ENCODE measurements at regions not wholly inside any gene's neighbourhood (a gene's known extent, or its start where the extent isn't known, plus 50 kb on each side); places are given as distances from the start of the nearest gene placed in this dataset.

DNA sequence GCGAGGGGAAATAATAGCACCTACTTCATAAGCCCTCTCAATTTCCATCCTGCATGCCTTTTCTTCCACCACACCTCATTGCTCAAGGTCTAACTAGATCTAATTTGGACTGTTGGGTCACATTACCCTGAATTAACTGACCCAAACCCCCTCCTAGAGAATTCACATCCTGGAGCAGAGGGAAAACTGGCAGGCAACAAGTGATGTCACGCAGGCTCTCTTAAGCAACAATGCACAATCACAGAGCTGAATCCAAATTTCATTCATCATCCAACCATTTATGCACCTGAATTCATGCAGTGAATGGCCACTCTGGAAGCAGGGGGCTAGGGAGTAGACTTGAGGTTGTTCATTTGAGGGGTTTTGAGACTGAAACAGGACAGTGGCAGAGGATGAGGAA, 107.7 kb upstream of the HUWE1 start:
- ATAC-seq = no peak
- H3K9me3 Mint-ChIP-seq = no peaks in the 10 kb centered on the region

DNA sequence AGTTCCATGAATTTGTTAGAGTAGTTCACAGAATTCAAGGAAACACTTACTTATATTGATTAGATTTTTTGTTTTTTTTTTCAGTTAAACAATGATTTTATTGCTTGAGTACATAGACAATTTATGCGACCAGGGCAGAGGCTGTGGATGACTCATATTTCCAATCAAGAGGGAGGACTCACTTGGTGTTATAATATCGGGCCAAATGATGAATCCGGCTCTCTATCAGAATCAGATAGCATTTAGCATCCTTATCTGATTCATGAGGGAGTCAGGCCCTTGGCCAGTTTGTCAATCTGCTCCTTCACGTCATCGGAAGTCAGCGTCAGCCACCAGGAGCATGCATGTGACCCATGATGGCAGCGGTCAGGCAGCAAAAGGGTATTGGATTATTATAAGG, 82.3 kb upstream of the HUWE1 start:
- Mint-ChIP-seq H3K4me3 (no peak overlapping the region), H3K27ac (no peak overlapping the region), H3K36me3 (ENCODE audit: low read depth) (peaks cover 5% of the 10 kb centered on the region; the same call in 2 of the 3 replicates), H3K27me3 (ENCODE audit: insufficient read depth, low read depth, poor library complexity) (no peaks in the 10 kb centered on the region), H3K4me1 (no peaks in the 10 kb centered on the region), H3K9me3 (peaks cover 13% of the 10 kb centered on the region)
- H3K27me3 ChIP-seq (ENCODE audit: insufficient read depth) = no peaks in the 10 kb centered on the region
- H3K36me3 ChIP-seq (ENCODE audit: insufficient read depth) = no peaks in the 10 kb centered on the region
- ATAC-seq (no peak), DNase-seq (ENCODE audit: low spot score) (no peak)
- no peak overlapping the region for H2AFZ ChIP-seq
- H3F3A ChIP-seq (replicated peaks; ENCODE audit: low read depth) = no peaks in the 10 kb centered on the region
- H3K4me2 ChIP-seq = no peak overlapping the region
- no peaks in the 10 kb centered on the region for H3K4me1 ChIP-seq (ENCODE audit: insufficient read depth)
- H3K9me2 ChIP-seq (ENCODE audit: insufficient read depth) = no peaks in the 10 kb centered on the region
- TF ChIP-seq STAT1 (IDR thresholded peaks at IDR 0.05; ENCODE audit: unreplicated experiment) (no peak), EZH2phosphoT487 (IDR thresholded peaks at IDR 0.05; ENCODE audit: unreplicated experiment) (no peak), ZNF331 (CRISPR knock-in tag; IDR thresholded peaks at IDR 0.05; ENCODE audit: low read depth) (no peak), POLR2AphosphoS5 (IDR thresholded peaks at IDR 0.05; ENCODE audit: low read depth) (no peak), ZNF114 (CRISPR knock-in tag; IDR thresholded peaks at IDR 0.05) (no peak), NANOG (IDR thresholded peaks at IDR 0.05; ENCODE audit: borderline replicate concordance) (no peak)
- TF ChIP-seq, protein P1, sequence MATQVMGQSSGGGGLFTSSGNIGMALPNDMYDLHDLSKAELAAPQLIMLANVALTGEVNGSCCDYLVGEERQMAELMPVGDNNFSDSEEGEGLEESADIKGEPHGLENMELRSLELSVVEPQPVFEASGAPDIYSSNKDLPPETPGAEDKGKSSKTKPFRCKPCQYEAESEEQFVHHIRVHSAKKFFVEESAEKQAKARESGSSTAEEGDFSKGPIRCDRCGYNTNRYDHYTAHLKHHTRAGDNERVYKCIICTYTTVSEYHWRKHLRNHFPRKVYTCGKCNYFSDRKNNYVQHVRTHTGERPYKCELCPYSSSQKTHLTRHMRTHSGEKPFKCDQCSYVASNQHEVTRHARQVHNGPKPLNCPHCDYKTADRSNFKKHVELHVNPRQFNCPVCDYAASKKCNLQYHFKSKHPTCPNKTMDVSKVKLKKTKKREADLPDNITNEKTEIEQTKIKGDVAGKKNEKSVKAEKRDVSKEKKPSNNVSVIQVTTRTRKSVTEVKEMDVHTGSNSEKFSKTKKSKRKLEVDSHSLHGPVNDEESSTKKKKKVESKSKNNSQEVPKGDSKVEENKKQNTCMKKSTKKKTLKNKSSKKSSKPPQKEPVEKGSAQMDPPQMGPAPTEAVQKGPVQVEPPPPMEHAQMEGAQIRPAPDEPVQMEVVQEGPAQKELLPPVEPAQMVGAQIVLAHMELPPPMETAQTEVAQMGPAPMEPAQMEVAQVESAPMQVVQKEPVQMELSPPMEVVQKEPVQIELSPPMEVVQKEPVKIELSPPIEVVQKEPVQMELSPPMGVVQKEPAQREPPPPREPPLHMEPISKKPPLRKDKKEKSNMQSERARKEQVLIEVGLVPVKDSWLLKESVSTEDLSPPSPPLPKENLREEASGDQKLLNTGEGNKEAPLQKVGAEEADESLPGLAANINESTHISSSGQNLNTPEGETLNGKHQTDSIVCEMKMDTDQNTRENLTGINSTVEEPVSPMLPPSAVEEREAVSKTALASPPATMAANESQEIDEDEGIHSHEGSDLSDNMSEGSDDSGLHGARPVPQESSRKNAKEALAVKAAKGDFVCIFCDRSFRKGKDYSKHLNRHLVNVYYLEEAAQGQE (IDR thresholded peaks at IDR 0.05; ENCODE audit: unreplicated experiment) = no peak
- no peaks in the 10 kb centered on the region for H3K79me2 ChIP-seq (replicated peaks; ENCODE audit: insufficient read depth)
- no peak overlapping the region for H3K27ac ChIP-seq (ENCODE audit: low read depth)
- H4K20me1 ChIP-seq (replicated peaks; ENCODE audit: insufficient read depth) = no peaks in the 10 kb centered on the region
- no peak overlapping the region for H3K4me3 ChIP-seq

More for the DNA sequence above, 107.7 kb upstream of the HUWE1 start:
- no peaks in the 10 kb centered on the region; the same call in 1 of the 2 replicates for H3K4me1 ChIP-seq (ENCODE audit: insufficient read depth)
- H3F3A ChIP-seq (replicated peaks; ENCODE audit: low read depth) = no peaks in the 10 kb centered on the region
- Mint-ChIP-seq H3K4me3 (no peak overlapping the region), H3K27ac (no peak overlapping the region), H3K4me1 (peaks cover 8% of the 10 kb centered on the region), H3K27me3 (ENCODE audit: insufficient read depth, low read depth, poor library complexity) (no peaks in the 10 kb centered on the region), H3K36me3 (ENCODE audit: low read depth) (no peaks in the 10 kb centered on the region)
- no peaks in the 10 kb centered on the region for H4K20me1 ChIP-seq (replicated peaks; ENCODE audit: insufficient read depth)
- DNase-seq (ENCODE audit: low spot score) = no peak
- no peaks in the 10 kb centered on the region for H3K9me2 ChIP-seq (ENCODE audit: insufficient read depth)
- no peak overlapping the region for H3K27ac ChIP-seq (ENCODE audit: low read depth)
- H2AFZ ChIP-seq = no peak overlapping the region
- no peak overlapping the region for H3K4me2 ChIP-seq
- H3K79me2 ChIP-seq (replicated peaks; ENCODE audit: insufficient read depth) = no peaks in the 10 kb centered on the region
- H3K27me3 ChIP-seq (ENCODE audit: insufficient read depth) = no peaks in the 10 kb centered on the region
- H3K4me3 ChIP-seq = no peak overlapping the region
- TF ChIP-seq, protein P2, sequence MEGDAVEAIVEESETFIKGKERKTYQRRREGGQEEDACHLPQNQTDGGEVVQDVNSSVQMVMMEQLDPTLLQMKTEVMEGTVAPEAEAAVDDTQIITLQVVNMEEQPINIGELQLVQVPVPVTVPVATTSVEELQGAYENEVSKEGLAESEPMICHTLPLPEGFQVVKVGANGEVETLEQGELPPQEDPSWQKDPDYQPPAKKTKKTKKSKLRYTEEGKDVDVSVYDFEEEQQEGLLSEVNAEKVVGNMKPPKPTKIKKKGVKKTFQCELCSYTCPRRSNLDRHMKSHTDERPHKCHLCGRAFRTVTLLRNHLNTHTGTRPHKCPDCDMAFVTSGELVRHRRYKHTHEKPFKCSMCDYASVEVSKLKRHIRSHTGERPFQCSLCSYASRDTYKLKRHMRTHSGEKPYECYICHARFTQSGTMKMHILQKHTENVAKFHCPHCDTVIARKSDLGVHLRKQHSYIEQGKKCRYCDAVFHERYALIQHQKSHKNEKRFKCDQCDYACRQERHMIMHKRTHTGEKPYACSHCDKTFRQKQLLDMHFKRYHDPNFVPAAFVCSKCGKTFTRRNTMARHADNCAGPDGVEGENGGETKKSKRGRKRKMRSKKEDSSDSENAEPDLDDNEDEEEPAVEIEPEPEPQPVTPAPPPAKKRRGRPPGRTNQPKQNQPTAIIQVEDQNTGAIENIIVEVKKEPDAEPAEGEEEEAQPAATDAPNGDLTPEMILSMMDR (conservative IDR thresholded peaks at IDR 0.05; ENCODE audit: low read depth in 2 of 2) = no peak
- TF ChIP-seq JUNB (IDR thresholded peaks at IDR 0.05; ENCODE audit: unreplicated experiment) = no peak
- TF ChIP-seq ZNF331 (CRISPR knock-in tag; IDR thresholded peaks at IDR 0.05; ENCODE audit: low read depth) = no peak
- TF ChIP-seq, protein P1 (IDR thresholded peaks at IDR 0.05; ENCODE audit: unreplicated experiment) = no peak
- TF ChIP-seq, protein P3, sequence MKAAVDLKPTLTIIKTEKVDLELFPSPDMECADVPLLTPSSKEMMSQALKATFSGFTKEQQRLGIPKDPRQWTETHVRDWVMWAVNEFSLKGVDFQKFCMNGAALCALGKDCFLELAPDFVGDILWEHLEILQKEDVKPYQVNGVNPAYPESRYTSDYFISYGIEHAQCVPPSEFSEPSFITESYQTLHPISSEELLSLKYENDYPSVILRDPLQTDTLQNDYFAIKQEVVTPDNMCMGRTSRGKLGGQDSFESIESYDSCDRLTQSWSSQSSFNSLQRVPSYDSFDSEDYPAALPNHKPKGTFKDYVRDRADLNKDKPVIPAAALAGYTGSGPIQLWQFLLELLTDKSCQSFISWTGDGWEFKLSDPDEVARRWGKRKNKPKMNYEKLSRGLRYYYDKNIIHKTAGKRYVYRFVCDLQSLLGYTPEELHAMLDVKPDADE (IDR thresholded peaks at IDR 0.05) = no peak
- no peaks in the 10 kb centered on the region for H3K36me3 ChIP-seq (ENCODE audit: insufficient read depth)
